ENCODE measurements at regions not wholly inside any gene's neighbourhood (a gene's known extent, or its start where the extent isn't known, plus 50 kb on each side); places are given as distances from the start of the nearest gene placed in this dataset.
"Not testable (repeated sequence)": the region's sequence is repeated elsewhere in the genome, so short reads cannot be mapped to it uniquely, and the experiment has no call there.

DNA sequence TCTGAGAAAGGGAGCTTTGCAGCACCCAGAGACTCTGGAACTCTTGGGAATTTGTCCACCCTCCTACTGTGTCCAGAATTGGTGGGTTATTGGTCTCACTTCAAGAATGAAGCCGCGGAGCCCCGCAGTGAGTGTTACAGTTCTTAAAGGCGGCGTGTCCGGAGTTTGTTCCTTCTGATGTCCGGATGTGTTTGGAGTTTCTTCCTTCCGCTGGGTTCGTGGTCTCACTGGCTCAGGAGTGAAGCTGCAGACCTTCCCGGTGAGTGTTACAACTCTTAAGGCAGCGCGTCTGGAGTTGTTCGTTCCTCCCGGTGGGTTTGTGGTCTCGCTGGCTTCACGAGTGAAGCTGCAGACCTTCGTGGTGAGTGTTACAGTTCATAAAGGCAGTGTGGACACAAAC is 824.7 kb downstream of the LRRTM4 start:
- not testable (repeated sequence) for ATAC-seq

DNA sequence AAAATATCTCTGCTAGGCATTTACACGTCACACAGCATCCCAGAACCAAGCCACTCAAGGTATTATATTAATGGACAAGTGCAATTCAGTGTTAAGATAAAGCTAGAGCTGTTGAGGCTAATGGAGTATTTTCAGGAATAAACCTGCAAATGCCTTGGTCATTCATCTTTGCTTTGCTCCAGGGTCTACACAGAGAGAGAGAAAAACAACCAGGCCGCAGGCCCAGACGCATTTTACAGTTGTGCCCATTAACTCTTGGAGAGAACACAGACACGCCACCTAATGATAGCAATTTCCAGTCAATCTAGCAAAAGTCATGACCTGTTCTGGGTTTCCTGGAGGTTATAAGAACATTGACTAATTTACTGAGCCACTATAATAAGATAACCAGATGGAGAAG is 829.3 kb downstream of the LRRTM4 start:
- ATAC-seq, result no peak

DNA sequence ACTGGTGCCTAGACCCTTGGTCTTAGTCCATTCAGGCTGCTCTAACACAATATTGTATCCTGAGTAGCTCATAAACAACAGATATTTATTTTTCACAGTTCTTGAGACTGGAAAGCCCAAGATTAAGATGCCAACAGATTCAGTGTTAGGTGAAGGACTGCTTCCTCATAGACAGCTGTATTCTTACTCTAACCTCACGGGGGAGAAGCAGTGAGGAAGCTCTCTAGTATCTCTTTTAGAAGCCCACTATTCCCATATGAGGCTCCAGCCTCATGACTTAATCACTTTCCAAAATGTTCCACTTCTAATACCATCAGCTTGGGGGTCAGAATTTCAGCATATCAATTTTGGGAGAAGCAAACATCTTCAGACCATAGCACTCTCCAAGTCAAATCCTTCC is 833.4 kb downstream of the LRRTM4 start:
- no peak for ATAC-seq

DNA sequence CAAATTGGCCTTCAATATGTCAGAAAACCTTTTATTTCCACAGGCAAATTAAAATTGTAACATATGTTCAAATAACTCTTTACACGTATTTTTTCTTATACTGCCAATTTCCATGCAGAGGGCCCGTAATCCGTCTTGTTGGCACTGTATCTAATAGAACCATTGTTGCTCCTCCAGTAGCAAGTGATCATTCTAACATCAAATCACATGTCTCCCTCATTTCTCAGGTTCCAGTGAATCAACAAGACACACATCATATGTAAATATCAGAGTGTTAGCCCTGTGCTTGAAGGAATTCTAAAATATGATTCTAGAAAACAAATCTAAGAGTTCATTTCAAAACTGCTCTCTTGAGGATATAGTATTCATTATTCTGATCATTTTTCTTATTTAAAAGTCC is 834.3 kb downstream of the LRRTM4 start:
- no peak for ATAC-seq

DNA sequence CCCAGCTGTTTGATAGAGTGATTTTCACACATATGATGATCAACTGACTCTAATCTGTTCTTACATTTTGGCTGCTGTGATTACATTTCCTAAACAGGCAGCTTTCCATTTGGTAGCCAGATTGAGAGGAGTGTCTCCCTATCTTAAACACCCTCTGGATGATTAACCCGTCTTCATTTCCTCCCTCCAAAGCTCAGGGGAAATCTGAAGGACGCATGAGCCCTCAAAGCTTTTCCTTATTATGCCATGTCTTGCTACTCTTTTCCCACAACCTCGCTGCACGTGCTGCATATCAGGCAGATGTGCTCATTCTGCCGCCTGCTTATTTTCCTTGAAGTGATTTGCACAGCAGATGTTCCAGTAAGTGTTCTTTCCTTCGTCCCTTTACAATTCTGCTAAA is 837.4 kb downstream of the LRRTM4 start:
- no peak for ATAC-seq

DNA sequence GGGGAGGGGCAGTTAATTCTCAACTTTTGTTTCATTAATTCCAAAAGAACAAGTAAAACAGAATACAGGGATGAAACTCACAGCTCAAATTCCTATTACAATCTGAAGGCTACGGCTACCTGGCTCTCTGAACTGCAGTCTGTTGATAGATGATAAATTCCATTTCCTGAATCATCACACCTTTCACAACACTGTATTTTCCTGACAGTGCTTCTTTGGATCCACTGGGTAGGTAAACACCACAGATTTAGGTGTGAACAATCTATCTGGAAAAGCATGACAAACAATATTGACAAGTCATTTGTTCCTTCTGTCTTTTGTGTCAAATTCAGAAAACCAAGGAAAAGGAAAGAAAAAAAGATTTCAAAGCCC is 843.2 kb downstream of the LRRTM4 start:
- no peak for ATAC-seq

DNA sequence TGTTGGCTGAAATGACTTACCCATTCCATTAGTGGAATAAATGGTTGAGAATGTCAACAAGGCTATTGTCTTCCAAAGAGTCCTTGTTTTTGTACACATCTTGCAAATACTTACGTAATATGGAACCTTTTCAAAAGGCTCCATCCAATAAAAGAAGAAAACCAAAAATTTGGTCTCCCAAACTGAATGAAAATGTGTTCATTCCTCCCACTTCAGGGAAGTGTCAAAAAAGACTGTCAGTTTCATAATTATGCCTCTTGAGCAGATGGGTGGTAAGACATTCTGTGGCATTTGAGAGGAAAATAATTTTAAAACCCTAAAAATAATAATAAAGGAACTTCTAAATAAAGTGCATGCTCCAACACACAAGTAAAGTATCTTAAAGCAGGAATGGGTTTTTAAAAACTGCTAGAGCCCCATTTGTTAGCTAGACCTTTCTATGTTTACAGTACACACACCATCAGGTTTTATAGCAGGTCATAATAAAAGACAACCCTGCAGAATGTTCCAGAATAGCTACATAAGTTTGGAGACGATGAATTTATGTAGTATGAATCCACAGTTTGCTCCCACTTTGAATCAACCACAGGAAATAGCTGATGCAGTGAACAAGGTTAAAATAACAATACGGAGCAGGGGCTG is 843.7 kb downstream of the LRRTM4 start:
- ATAC-seq, result no peak

DNA sequence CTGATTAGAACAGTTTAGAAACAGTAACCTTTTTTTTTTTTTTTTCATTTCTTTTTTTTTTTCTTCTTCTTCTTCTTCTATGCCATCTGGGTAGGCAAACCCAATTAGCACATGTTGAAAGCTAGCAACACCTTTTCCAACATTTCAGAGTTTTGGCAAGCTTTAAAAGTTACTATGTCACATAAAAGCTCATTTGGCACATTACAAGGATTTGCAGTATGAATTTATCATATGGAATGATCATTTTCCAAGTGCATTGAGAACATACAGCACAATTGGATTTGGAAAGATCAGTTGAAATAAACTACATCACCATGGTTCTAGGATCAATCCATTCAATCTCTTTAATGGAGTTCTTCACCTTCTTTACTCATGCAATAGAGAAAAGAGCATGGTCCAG is 847.0 kb downstream of the LRRTM4 start:
- no peak for ATAC-seq

DNA sequence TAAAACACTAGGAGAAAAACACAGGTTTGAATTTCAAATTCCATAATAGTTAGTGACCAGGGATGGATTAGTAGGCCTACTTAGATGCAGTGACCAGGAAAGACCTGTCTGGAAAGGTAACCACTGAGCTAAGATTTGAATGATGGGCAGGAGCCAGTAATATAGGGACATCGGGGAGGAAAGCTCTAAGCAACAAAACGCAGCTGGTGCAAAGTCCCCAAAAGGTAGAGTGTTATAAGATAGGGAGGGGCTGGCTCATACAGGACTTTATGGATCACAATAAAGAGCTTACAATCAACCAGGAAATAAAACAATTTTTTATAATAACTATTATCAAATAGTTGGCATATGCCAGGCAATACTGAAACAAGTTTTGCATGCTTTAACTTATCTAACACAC is 849.4 kb downstream of the LRRTM4 start:
- ATAC-seq, result no peak

DNA sequence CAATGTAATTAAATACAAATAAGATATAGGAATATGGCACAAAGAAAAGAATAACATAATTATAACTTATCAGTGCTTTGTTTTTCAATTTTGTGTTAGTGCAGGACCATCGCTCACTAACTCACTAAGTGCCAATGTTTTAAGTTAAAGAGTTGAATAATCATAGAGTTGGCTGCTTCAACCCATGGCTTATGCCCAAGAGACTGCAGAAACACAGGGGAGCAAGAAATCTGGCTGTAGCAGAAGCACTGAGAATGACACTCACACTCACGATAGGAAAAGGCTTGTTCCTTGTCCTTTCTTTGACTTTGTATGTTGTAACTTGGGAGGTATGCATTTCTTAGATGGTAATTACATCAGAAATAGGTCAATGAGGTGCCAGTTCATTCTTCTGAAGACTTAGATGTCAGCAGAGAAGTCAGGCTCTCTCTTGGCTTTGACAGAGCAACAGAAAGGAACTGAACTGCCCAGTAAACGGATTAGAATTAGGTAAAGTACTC is 852.2 kb downstream of the LRRTM4 start:
- ATAC-seq, result no peak

DNA sequence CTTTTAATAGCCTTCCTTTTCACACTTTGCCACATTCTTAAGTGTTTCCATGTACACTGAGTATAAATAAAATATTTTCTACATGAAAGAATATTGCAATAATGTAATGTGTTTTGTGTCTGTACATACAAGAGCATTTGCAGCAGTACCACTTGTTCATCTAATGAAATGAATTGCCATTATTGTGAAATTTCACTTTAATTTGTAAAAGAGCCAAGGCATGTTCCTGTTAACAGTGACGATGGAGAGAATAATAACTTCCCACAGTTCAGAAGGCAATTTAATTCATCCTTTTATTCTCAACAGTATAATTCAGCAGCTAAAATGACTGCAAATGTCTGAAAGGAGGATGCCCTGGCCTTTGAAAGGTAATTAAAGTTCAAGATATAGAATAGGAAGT is 853.9 kb downstream of the LRRTM4 start:
- no peak for ATAC-seq

DNA sequence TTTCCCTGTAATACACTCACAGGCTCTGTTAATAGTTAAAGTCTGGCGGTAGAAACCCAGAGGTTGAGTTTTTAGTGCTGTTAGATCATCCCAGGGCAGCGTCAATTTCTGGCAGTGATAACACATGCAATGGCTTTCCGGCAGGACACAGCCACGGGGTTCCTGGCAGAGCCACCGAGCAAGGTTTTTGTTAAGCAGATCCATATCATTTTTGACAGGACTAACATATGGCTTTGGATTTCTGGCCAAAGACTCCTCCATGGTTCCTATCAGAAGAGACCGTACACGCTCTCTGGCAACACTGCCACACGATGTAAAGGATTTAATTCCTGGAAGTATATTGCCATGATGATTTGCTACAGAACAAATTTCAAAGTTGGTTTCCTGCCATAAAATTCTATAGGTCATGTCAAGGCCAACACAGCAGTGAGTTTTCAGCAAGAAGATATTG is 854.3 kb downstream of the LRRTM4 start:
- ATAC-seq, result no peak

DNA sequence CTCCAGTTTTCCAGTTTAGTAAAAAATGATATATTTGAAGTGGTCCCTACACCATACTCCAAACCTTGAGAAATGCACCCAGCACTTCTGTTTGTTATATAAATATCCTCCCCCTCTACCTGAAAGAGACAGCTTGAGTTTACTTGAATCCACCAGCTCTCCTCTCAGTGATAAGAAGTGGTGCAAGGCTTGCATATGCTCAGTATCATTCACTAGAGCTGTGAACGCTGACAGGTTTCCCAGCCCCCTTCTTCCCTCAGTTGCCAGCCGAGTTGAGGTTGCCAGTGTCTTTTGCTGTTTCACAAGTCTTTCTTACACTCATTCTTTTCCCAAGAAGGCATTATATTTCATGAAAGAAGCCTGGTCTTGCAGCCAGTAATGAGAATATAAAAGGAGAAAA is 880.0 kb downstream of the LRRTM4 start:
- no peak for ATAC-seq

DNA sequence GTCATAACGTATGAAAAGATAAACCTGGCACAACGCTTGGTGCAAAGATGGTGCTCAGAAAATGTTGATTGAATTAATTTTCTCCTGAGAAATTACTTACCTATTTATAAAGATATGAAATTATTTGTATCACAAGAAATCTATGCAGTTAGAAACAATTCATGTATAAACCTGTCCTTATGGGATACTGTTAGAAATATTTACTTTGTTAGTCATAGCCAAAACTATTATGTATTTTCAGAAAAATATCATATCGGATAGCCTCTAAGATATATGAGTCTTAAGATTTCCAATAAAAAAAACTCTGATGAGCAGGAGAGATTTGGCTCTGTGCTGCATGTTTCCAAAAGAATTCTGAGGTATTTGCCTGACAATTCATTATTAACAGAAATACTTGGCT is 880.7 kb downstream of the LRRTM4 start:
- ATAC-seq, result no peak

DNA sequence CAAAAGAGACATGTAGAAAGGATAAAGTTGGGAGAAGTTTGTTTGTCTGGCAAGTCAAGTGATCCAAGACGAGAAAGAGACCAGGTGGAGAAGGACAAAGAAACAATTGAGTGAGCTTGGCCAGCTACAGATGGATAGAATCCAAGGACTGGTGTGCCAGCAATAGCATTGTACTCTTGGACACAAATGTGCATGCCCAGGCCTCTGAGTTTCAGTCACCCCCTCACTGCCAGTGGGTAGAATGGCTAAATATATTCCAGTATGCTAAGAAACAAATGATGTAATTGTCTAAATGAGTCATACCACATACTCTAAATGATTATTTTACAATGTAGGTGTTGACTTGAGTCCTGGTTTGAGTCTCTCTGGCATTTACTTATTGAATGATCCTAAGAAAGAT is 881.3 kb downstream of the LRRTM4 start:
- ATAC-seq, result no peak

DNA sequence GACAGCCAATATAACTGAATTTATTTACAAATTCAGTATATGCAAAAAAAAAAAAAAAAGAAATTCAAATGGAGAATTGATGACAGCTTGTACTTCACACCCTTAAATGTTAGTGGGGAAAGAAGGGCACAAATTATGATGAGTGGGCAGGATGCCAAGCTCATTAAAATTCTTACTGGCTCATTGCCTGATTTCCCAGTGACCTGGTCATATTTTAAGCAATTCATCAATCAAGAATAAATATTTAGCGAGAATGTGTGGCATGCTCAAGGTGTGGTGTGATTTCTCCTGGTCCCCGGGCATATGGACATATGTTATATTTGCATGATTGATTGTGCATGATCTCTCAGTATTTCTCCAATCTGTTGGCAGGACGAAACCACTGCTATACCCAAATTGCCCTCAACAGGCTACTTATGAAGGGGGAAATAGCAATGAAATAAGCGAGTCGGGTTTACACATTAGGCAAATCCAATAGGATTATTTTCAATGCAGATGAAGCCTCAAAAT is 883.0 kb downstream of the LRRTM4 start:
- ATAC-seq, result no peak

DNA sequence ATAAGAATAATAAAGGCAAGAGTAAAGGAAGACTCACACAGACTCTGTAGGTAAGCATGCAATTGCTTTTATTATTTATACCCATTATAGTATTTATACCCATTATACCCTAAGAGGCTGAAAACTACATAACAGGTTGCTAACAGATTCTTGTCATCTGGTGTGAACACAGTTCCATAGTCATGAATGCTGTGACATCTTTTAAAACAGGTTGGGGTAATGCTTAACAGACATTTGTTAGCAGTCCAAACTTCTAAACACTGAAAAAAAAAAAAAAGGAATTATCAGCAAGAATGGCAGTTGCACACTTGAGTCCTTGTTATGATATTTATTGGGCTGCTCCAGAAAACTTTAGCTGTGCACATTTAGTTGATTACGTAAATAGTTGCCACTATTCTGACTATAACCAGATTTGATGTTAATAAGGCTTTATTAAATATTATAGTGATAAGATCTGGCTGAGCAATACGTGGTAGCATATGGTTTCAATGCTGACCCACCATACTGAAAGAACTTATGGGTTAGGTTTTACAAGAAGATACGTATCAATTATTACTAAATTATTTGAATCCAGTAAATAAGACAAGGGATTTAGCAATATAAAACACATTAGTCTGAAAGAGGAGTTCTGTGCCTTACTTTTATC is 888.8 kb downstream of the LRRTM4 start:
- ATAC-seq, result no peak

DNA sequence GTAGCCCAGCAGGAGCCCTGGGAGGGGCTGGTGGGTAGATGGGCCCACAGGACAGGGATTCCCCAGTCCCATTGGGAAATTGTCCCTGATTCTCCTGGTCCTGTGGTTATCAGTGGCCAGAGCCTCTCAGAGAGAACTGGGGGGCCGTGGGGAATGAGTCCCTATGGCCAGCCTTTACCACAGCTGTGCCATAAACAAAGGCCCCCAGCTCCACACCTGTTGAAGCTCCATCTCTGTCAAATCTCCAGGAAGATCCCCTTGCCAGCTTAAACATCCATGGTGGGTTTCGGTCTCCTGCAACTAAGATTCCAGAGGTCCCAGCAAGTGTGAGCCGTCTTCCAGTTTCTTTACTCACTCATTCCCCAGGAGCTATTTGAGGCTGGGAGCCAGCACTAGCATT is 897.1 kb downstream of the LRRTM4 start:
- ATAC-seq, result no peak

DNA sequence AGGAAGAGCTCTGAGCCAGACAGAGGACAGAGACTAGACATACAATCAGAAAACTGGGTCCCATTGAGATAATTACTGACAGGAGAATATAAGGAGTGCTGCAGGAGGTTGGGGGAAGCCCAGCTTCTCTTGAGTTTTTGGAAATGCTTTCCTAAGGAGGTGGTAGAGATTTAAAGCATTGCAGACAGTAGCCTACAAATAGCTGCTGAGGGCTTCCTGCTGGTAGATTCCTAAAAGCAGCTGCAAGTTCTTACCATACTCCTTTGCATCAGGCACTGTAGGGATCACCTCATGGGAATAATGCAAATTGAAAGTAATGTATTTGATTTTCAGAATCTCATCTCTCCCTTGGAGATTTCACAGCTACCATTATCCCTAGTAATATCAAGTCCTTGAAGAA is 902.6 kb upstream of the GCFC2 start:
- ATAC-seq, result no peak

DNA sequence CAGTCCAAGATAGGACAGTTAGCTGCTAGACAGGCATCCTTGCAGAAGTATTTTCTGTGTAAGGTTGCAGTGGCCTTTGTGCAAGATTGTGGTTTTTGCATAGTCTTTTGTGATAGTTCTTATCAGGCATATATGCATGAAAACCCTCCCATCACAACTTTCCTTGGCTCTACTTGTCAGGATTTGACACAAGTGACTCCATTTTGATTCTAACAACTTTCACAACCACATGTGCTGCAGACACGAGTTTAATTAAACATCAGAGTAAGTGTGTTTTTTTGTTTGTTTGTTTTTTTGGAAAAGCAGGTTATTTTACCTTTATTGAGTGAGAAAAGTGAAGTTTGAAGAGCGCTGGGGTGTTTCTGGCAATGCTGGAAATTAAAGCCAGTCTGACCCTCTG is 902.0 kb upstream of the GCFC2 start:
- ATAC-seq, result no peak

DNA sequence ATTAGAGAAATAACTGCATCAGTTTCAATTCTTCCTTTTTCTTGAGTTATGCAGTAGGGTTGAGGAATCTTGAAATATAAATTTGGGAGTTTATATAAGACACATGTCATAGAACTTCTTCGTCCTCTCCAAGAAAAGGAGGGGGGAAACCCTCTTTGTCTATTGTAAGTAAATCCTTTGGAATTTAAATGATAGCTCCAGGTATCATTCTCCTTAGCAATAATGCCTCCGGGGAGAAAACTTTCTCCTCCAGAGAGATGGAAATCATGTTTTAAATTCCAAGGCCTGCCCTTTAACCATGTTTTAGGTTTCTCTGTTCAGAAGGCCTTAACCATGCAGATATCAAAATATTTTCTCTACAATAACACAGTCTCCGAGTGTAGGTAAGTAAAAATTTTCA is 899.7 kb upstream of the GCFC2 start:
- ATAC-seq, result no peak

DNA sequence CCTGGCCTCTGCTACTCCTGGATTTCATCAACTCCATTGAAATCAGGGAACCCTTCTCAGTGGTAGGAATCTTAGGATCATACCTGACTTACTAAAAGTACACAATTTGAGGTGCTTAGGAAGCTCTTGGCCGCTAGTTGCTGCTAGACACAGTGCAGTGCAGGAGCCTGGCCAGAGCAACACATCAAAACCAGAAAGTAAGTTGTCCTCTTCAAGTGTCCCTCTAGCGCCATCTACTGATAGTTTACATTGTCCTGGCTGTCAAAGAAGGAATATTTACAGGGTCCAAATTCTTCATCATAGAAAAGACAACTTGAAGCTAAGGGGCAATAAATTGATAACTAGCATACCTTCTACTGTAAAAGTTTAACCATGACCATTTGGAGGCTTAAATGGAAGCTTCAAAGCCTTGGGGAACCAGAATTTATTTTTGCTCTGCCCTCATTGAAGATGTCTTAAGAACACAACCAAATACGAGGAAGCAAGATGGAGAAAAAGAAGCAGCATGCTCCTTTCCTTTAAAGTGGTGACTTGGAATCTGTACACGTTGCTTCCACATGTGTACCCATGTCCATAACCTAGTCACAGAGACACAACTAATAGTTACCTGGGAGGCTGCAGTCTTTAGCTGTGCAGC is 889.1 kb upstream of the GCFC2 start:
- peak; percentile 80 for ATAC-seq

DNA sequence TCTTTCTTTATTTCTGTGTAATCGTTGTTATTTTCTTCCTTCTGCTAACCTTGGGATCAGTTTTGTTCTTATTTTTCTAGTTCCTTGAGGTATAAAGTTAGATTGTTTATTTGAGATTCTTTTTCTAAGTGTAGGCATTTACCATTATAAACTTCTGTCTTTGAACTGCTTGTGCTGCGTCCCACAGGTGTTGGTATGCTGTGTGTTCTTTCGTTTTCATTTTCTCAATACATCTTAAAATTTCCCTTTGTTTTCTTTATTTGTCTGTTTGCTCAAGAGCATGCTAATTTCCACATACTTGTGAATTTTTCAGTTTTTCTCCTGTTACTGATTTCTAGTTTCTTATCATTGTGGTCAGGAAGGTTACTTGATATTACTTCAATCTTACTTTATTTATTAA is 873.8 kb upstream of the GCFC2 start:
- ATAC-seq, result no peak

DNA sequence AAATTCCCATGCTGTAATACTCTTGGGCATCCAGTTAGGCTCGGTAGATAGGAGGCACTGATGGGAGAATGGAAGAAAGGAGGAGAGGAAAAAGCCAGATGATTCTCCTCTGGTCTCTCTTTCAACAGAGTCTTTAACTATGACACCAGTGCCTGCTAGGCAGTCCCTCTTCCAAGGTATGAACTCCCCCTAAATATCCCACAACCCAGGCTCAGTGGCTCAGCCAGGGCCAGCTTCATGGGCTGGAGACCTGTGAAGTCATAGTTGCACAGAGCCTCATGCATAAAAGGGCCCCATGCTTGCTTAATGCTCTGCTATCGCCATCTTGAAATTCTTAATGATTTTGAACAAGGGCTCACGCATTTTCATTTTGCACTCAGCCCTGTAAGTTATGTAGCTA is 869.2 kb upstream of the GCFC2 start:
- ATAC-seq, result no peak

All from esophagus mucosa (tissue), 1 donor.